OCI-LY3 (cell line): ENCODE measurements at regions not wholly inside any gene's neighbourhood (a gene's known extent, or its start where the extent isn't known, plus 50 kb on each side); places are given as distances from the start of the nearest gene placed in this dataset.

Experiments used
- CTCF ChIP-seq: fragments of 200-600, 300-600 bp; sonication (generic); IDR thresholded peaks from 2 replicates; pipeline ENCODE4 v1.5.1; 2014; ENCODE audit warnings: antibody characterized with exemption, low read length, low read depth
- EZH2phosphoT487 ChIP-seq: fragments of 200-600 bp; shearing (Covaris generic); IDR thresholded peaks from 2 replicates; pipeline ENCODE4 v1.6.1; 2018; ENCODE audit warnings: antibody characterized with exemption, mixed run types, low read depth

DNA sequence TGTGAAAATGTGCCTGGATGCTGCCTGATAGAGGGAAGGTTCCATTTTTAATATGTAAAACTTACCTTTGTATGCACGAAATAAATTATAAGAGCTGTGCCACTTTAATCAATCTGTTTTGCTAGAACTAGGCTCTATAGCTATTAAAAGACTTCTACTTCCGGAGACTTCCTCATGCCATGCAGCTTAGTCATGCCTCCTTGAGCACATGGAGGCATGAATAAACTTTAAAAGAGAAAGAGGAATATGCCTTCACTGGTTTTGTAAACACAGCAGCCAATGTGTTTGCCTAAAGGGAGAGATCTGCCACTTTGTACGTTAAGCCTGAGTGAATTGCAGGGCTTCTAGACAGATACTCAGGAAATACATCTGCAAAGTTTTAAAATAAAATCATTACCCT lies 604.6 kb downstream of the LRRIQ3 start:
- no peak for TF ChIP-seq CTCF
- no peak for TF ChIP-seq EZH2phosphoT487
